ENCODE measurements at regions not wholly inside any gene's neighbourhood (a gene's known extent, or its start where the extent isn't known, plus 50 kb on each side); places are given as distances from the start of the nearest gene placed in this dataset.
A peak's percentile ranks its signal among the peaks of the same experiment; 100 is the strongest.

- no peaks in the 10 kb centered on the region for H3K79me2 ChIP-seq (ENCODE audit: control insufficient read depth in 1 of 2, insufficient read depth in 2 of 2, low read length in 2 of 2)
- no peaks in the 10 kb centered on the region for H3K4me1 ChIP-seq (replicated peaks in 1 of 4; ENCODE audit: control insufficient read depth in 3 of 4, insufficient read depth in 4 of 4, low read length in 3 of 4)
- no peak overlapping the region for H2BK15ac ChIP-seq (ENCODE audit: low read length)
- H2AK5ac ChIP-seq (ENCODE audit: low read depth, low read length): no peak overlapping the region
- peak overlapping the region; percentile 88; the same call in 1 of the 2 replicates for H2AFZ ChIP-seq (ENCODE audit: low read length)
- no peak overlapping the region for H4K91ac ChIP-seq (replicated peaks; ENCODE audit: insufficient read length, low read length)
- no peaks in the 10 kb centered on the region for H3K27me3 ChIP-seq (replicated peaks in 1 of 4; ENCODE audit: control insufficient read depth in 3 of 4, extremely low read depth in 1 of 4, insufficient read depth in 3 of 4, low read length in 3 of 4)
- H3K4me2 ChIP-seq (ENCODE audit: insufficient read depth in 1 of 2, low read depth in 2 of 2, low read length in 2 of 2): no peak overlapping the region
- no peak overlapping the region for H3K4me3 ChIP-seq (ENCODE audit: extremely low read depth in 1 of 4, insufficient read depth in 2 of 4, low read depth in 3 of 4, low read length in 4 of 4)
- WGBS, 2 experiments (ENCODE audit: extremely low coverage in 1 of 2, insufficient coverage in 1 of 2, insufficient read length in 1 of 2, insufficient replicate concordance in 2 of 2, low coverage in 1 of 2, low lambda C conversion rate in 2 of 2, missing lambda C conversion rate in 1 of 2): 94% methylated on average over 3 of the region's 3 CpGs; no CpG with 5 or more reads in 1 of the 2 experiments
- H3K9me3 ChIP-seq (ENCODE audit: insufficient read depth in 2 of 2, low read depth in 1 of 2, low read length in 1 of 2): no peaks in the 10 kb centered on the region
- no peak overlapping the region for H3K9ac ChIP-seq (replicated peaks in 1 of 4; ENCODE audit: extremely low read depth in 1 of 4, low read depth in 3 of 4, low read length in 3 of 4)
- FAIRE-seq: no peak
- peaks cover 2% of the 10 kb centered on the region; the same call in 1 of the 2 replicates for H3K23me2 ChIP-seq (ENCODE audit: low read depth, low read length)
- H2BK5ac ChIP-seq (ENCODE audit: low read depth, low read length): no peak overlapping the region
- no peaks in the 10 kb centered on the region for H3K36me3 ChIP-seq (ENCODE audit: control insufficient read depth in 2 of 4, insufficient read depth in 4 of 4, low read length in 3 of 4)
- H2BK20ac ChIP-seq (ENCODE audit: low read length): no peak overlapping the region
- H4K20me1 ChIP-seq (replicated peaks in 1 of 2; ENCODE audit: control insufficient read depth in 1 of 2, insufficient read depth in 2 of 2, low read length in 2 of 2): no peaks in the 10 kb centered on the region
- ChIA-PET CTCF (ENCODE audit: partially characterized antibody) (no interaction called here), POLR2A (ENCODE audit: partially characterized antibody) (no interaction called here)
- H3K56ac ChIP-seq (replicated peaks; ENCODE audit: insufficient read length, low read depth, low read length): no peak overlapping the region
- H2BK12ac ChIP-seq (ENCODE audit: low read depth, low read length): no peak overlapping the region
- no peak overlapping the region for H3K4ac ChIP-seq (replicated peaks; ENCODE audit: insufficient read length, low read depth, low read length)
- H3K27ac ChIP-seq (ENCODE audit: low read depth, low read length): no peak overlapping the region
- no peaks in the 10 kb centered on the region for H3K79me1 ChIP-seq (ENCODE audit: low read depth, low read length)
- DNase-seq (ENCODE audit: low read depth in 1 of 2, low spot score in 2 of 2): no peak
- no peak overlapping the region for H2BK120ac ChIP-seq (replicated peaks; ENCODE audit: low read depth, low read length)
- no peak overlapping the region for H3K18ac ChIP-seq (ENCODE audit: extremely low read depth, low read length)
- H3K14ac ChIP-seq (ENCODE audit: insufficient read length): no peak overlapping the region
- no peak for TF ChIP-seq RBBP5 (IDR thresholded peaks at IDR 0.05; ENCODE audit: borderline replicate concordance, low read depth, low read length)
- no peak for TF ChIP-seq MAX (IDR thresholded peaks at IDR 0.05)
- TF ChIP-seq CTBP2 (IDR thresholded peaks at IDR 0.05; ENCODE audit: borderline replicate concordance, insufficient read depth, insufficient read length, low read length): no peak
- no peak for TF ChIP-seq FOSL1 (IDR thresholded peaks at IDR 0.05; ENCODE audit: insufficient read depth, low read depth, low read length)
- no peak for TF ChIP-seq USF2 (IDR thresholded peaks at IDR 0.05; ENCODE audit: low read length)
- no peak for TF ChIP-seq SAP30 (IDR thresholded peaks at IDR 0.05; ENCODE audit: insufficient read depth, insufficient replicate concordance, low read length)
- no peak for TF ChIP-seq GABPA (IDR thresholded peaks at IDR 0.05; ENCODE audit: borderline replicate concordance, insufficient read depth, low read length)
- TF ChIP-seq SIN3A (conservative IDR thresholded peaks at IDR 0.05 in 1 of 2, IDR thresholded peaks at IDR 0.05 in 1 of 2; ENCODE audit: low read depth in 1 of 2, low read length in 2 of 2): no peak
- H4K8ac ChIP-seq (ENCODE audit: extremely low read depth, insufficient read depth, low read length): no peak overlapping the region
- H3K23ac ChIP-seq (ENCODE audit: insufficient read length): no peak overlapping the region
- H4K5ac ChIP-seq (ENCODE audit: insufficient read length, low read depth, low read length): no peak overlapping the region
These were observed 647.0 kb upstream of the PCDH7 start for GRCh38 chr4:30073011-30073710.
